ENCODE measurements at regions not wholly inside any gene's neighbourhood (a gene's known extent, or its start where the extent isn't known, plus 50 kb on each side); places are given as distances from the start of the nearest gene placed in this dataset.

GRCh38 chr2:15811367-15811766 lies 129.0 kb upstream of the MYCN start:
- H3K36me3 ChIP-seq, result no peaks in the 10 kb centered on the region
- intact Hi-C loops (cut with DNase I; ENCODE audit: low total_unique reads), result no loop called here
- H3K27me3 ChIP-seq, result no peaks in the 10 kb centered on the region
- TF ChIP-seq POLR2AphosphoS5 (IDR thresholded peaks at IDR 0.05) (no peak), POLR2A (IDR thresholded peaks at IDR 0.05) (no peak), EP300 (IDR thresholded peaks at IDR 0.05; ENCODE audit: low read depth) (no peak), CTCF (IDR thresholded peaks at IDR 0.05) (no peak)
- DNase-seq, result no peak
- in situ Hi-C loops (cut with MboI; ENCODE audit: low pct_ligation_motif_present in 1 of 4, low pct_unique_long_range_greater_than_20kb in 1 of 4, low sequenced_read_pairs in 3 of 4), result no loop called here
- no peak overlapping the region for H3K27ac ChIP-seq
- H3K4me1 ChIP-seq, result no peaks in the 10 kb centered on the region
- H3K9me3 ChIP-seq, result no peaks in the 10 kb centered on the region
- H3K4me3 ChIP-seq, result no peak overlapping the region
- WGBS, 2 donors (ENCODE audit: low coverage in 1 of 2), result 81% methylated on average over 8 of the region's 8 CpGs; no CpG with 5 or more reads in 1 of the 2 donors

GRCh38 chr2:15812187-15812780 lies 128.1 kb upstream of the MYCN start:
- no peaks in the 10 kb centered on the region for H3K27me3 ChIP-seq
- 69 to 86% methylated on average over 3 to 10 of the region's 10 CpGs for WGBS, 2 donors (ENCODE audit: low coverage in 1 of 2)
- no peak for DNase-seq
- no peaks in the 10 kb centered on the region for H3K4me1 ChIP-seq
- H3K27ac ChIP-seq, result no peak overlapping the region
- no peaks in the 10 kb centered on the region for H3K9me3 ChIP-seq
- no peaks in the 10 kb centered on the region for H3K36me3 ChIP-seq
- in situ Hi-C loops (cut with MboI; ENCODE audit: low pct_ligation_motif_present in 1 of 4, low pct_unique_long_range_greater_than_20kb in 1 of 4, low sequenced_read_pairs in 3 of 4) (no loop called here), intact Hi-C loops (cut with DNase I; ENCODE audit: low total_unique reads) (no loop called here)
- H3K4me3 ChIP-seq, result no peak overlapping the region
- no peak for TF ChIP-seq EP300 (IDR thresholded peaks at IDR 0.05; ENCODE audit: low read depth)
- no peak for TF ChIP-seq POLR2A (IDR thresholded peaks at IDR 0.05)
- TF ChIP-seq CTCF (IDR thresholded peaks at IDR 0.05), result no peak

- TF ChIP-seq EP300 (IDR thresholded peaks at IDR 0.05; ENCODE audit: low read depth), result no peak
- no peak for TF ChIP-seq POLR2A (IDR thresholded peaks at IDR 0.05)
- no peak for TF ChIP-seq POLR2AphosphoS5 (IDR thresholded peaks at IDR 0.05)
- no peak for TF ChIP-seq CTCF (IDR thresholded peaks at IDR 0.05)
- Histone ChIP-seq H3K9me3 (no peaks in the 10 kb centered on the region), H3K27me3 (no peaks in the 10 kb centered on the region), H3K4me1 (no peaks in the 10 kb centered on the region), H3K4me3 (no peak overlapping the region), H3K27ac (no peak overlapping the region), H3K36me3 (no peaks in the 10 kb centered on the region)
- 75 to 83% methylated on average over 5 to 7 of the region's 7 CpGs for WGBS, 2 donors (ENCODE audit: low coverage in 1 of 2)
- intact Hi-C loops (cut with DNase I; ENCODE audit: low total_unique reads) (no loop called here), in situ Hi-C loops (cut with MboI; ENCODE audit: low pct_ligation_motif_present in 1 of 4, low pct_unique_long_range_greater_than_20kb in 1 of 4, low sequenced_read_pairs in 3 of 4) (no loop called here)
- DNase-seq, result no peak
Measured at GRCh38 chr2:15813481-15814266, 126.7 kb upstream of the MYCN start.

- no peaks in the 10 kb centered on the region for H3K9me3 ChIP-seq
- WGBS, 2 donors (ENCODE audit: low coverage in 1 of 2), result 57% methylated on average over 8 of the region's 8 CpGs; no CpG with 5 or more reads in 1 of the 2 donors
- no peaks in the 10 kb centered on the region for H3K27me3 ChIP-seq
- intact Hi-C loops (cut with DNase I; ENCODE audit: low total_unique reads), result no loop called here
- no peak overlapping the region for H3K4me3 ChIP-seq
- DNase-seq, result no peak
- no peaks in the 10 kb centered on the region for H3K36me3 ChIP-seq
- TF ChIP-seq POLR2AphosphoS5 (IDR thresholded peaks at IDR 0.05) (no peak), EP300 (IDR thresholded peaks at IDR 0.05; ENCODE audit: low read depth) (no peak), POLR2A (IDR thresholded peaks at IDR 0.05) (no peak), CTCF (IDR thresholded peaks at IDR 0.05) (no peak)
- H3K27ac ChIP-seq, result no peak overlapping the region
- in situ Hi-C loops (cut with MboI; ENCODE audit: low pct_ligation_motif_present in 1 of 4, low pct_unique_long_range_greater_than_20kb in 1 of 4, low sequenced_read_pairs in 3 of 4), result no loop called here
- no peaks in the 10 kb centered on the region for H3K4me1 ChIP-seq
Measured at GRCh38 chr2:15814403-15814802, 125.9 kb upstream of the MYCN start.

Measured in transverse colon (tissue), 4 donors.